ENCODE measurements at regions not wholly inside any gene's neighbourhood (a gene's known extent, or its start where the extent isn't known, plus 50 kb on each side); places are given as distances from the start of the nearest gene placed in this dataset.

DNA sequence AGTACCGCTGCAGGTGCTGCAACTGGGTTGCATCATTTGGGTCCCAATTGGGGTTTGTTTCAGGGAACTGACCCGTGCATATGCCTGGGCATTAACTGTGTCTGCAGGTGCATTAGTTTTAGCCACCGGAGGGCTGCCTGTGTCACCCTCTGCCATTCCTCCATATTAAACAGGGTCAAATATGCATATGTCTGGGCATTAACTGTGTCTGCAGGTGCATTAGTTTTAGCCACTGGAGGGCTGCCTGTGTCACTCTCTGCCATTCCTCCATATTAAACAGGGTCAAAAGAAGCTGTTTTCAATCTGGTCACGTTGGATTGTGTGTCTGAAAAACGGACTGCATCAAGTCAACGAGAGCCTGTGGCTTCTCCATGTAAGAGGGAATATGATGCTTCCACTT lies 1317.0 kb downstream of the TMEM121 start:
- CTCF ChIA-PET (ENCODE audit: partially characterized antibody): no interaction called here

More for the DNA sequence above, 1317.0 kb downstream of the TMEM121 start:
- Histone ChIP-seq H3K4me2 (ENCODE audit: insufficient read depth in 1 of 2, low read depth in 2 of 2, low read length in 2 of 2) (no peak overlapping the region), H3K27ac (ENCODE audit: low read depth, low read length) (no peak overlapping the region), H3K56ac (replicated peaks; ENCODE audit: insufficient read length, low read depth, low read length) (no peak overlapping the region), H2AK5ac (ENCODE audit: low read depth, low read length) (no peak overlapping the region), H2BK5ac (ENCODE audit: low read depth, low read length) (no peak overlapping the region), H2AFZ (ENCODE audit: low read length) (no peak overlapping the region), H3K4me1 (replicated peaks in 1 of 4; ENCODE audit: control insufficient read depth in 3 of 4, insufficient read depth in 4 of 4, low read length in 3 of 4) (no peaks in the 10 kb centered on the region), H2BK12ac (ENCODE audit: low read depth, low read length) (no peak overlapping the region), H3K9ac (replicated peaks in 1 of 4; ENCODE audit: extremely low read depth in 1 of 4, low read depth in 3 of 4, low read length in 3 of 4) (no peak overlapping the region), H4K8ac (ENCODE audit: extremely low read depth, insufficient read depth, low read length) (no peak overlapping the region), H3K27me3 (replicated peaks in 1 of 4; ENCODE audit: control insufficient read depth in 3 of 4, extremely low read depth in 1 of 4, insufficient read depth in 3 of 4, low read length in 3 of 4) (no peaks in the 10 kb centered on the region), H3K14ac (ENCODE audit: insufficient read length) (no peak overlapping the region), H3K9me3 (ENCODE audit: insufficient read depth in 2 of 2, low read depth in 1 of 2, low read length in 1 of 2) (peaks cover 77 to 81% of the 10 kb centered on the region in 2 experiments), H2BK120ac (replicated peaks; ENCODE audit: low read depth, low read length) (no peak overlapping the region), H3K23ac (ENCODE audit: insufficient read length) (no peak overlapping the region), H3K18ac (ENCODE audit: extremely low read depth, low read length) (no peak overlapping the region), H2BK15ac (ENCODE audit: low read length) (no peak overlapping the region), H3K36me3 (ENCODE audit: control insufficient read depth in 2 of 4, insufficient read depth in 4 of 4, low read length in 3 of 4) (no peaks in the 10 kb centered on the region), H4K91ac (replicated peaks; ENCODE audit: insufficient read length, low read length) (no peak overlapping the region), H3K4ac (replicated peaks; ENCODE audit: insufficient read length, low read depth, low read length) (no peak overlapping the region), H3K79me2 (ENCODE audit: control insufficient read depth in 1 of 2, insufficient read depth in 2 of 2, low read length in 2 of 2) (no peaks in the 10 kb centered on the region), H3K79me1 (ENCODE audit: low read depth, low read length) (no peaks in the 10 kb centered on the region), H3K23me2 (ENCODE audit: low read depth, low read length) (no peaks in the 10 kb centered on the region), H4K5ac (ENCODE audit: insufficient read length, low read depth, low read length) (no peak overlapping the region), H2BK20ac (ENCODE audit: low read length) (no peak overlapping the region), H4K20me1 (replicated peaks in 1 of 2; ENCODE audit: control insufficient read depth in 1 of 2, insufficient read depth in 2 of 2, low read length in 2 of 2) (no peaks in the 10 kb centered on the region), H3K4me3 (ENCODE audit: extremely low read depth in 1 of 4, insufficient read depth in 2 of 4, low read depth in 3 of 4, low read length in 4 of 4) (no peak overlapping the region)
- DNase-seq (ENCODE audit: low read depth in 1 of 2, low spot score in 2 of 2) (no peak), FAIRE-seq (no peak)
- POLR2A ChIA-PET (ENCODE audit: partially characterized antibody): no interaction called here
- TF ChIP-seq CHD1 (IDR thresholded peaks at IDR 0.05; ENCODE audit: low read depth, low read length) (no peak), SAP30 (IDR thresholded peaks at IDR 0.05; ENCODE audit: insufficient read depth, insufficient replicate concordance, low read length) (no peak)
- 72% methylated on average over 6 of the region's 6 CpGs; no CpG with 5 or more reads in 1 of the 2 experiments for WGBS, 2 experiments (ENCODE audit: extremely low coverage in 1 of 2, insufficient coverage in 1 of 2, insufficient read length in 1 of 2, insufficient replicate concordance in 2 of 2, low coverage in 1 of 2, low lambda C conversion rate in 2 of 2, missing lambda C conversion rate in 1 of 2)

All from H1 (cell line).